ENCODE measurements at regions not wholly inside any gene's neighbourhood (a gene's known extent, or its start where the extent isn't known, plus 50 kb on each side); places are given as distances from the start of the nearest gene placed in this dataset.
"Not testable (repeated sequence)": the region's sequence is repeated elsewhere in the genome, so short reads cannot be mapped to it uniquely, and the experiment has no call there.

DNA sequence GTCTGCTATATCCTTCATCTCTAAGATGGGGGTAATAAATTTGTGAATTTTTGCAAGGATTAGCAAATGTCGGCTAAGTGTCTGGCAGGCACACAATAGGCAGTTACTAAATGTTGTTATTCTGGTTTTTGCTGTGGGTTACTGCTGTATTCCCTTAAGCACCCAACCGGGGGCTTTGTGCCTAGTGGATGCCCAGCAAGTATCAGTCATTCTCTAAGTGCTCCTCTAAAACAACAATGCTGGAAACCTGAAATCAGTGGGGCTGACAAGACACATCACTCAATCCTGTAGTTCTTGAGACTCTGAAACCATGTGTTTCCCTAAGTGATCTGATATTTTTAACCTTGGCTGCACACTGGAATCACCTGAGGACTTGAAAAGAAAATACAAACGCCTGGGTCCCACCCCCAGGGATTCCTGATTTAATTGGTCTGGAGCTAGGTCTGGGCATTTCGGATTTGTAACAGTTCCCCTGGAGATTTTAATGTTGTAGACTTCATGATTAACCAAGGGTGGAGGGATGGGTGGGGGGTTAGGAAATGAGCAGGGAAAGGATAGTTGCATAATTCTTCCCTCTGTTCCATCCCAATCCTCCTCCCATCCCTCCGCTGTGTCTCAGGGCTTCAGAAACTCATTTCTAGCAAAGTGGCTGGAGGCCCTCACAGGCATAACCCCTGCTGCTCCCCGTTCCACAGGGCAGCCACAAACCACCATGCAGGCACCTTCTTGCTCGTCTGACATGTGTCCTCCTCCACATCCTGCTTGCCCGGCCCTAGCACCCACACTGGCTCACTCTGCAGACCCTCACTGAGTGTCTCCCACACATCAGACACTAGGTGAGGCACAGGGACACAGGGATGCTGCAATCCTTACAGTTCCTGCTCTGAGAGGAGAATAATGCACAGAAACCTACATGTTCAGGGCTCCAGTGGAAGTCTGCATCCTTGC lies 61.7 kb upstream of the LYRM9 start:
- no peak for DNase-seq
- Histone ChIP-seq H3K27me3 (peaks cover 0 to 16% of the 10 kb centered on the region in 2 donors), H3K9me3 (no peaks in the 10 kb centered on the region), H3K36me3 (no peaks in the 10 kb centered on the region), H3K4me1 (no peaks in the 10 kb centered on the region), H3K27ac (no peak overlapping the region), H3K4me3 (no peak overlapping the region)
- intact Hi-C loops (cut with DNase I): no loop called here
- TF ChIP-seq CTCF (IDR thresholded peaks at IDR 0.05): no peak
- no peak for ATAC-seq

GRCh38 chr17:27956601-27957445 lies 63.7 kb upstream of the LYRM9 start:
- DNase-seq: peak in 2 of 4 donors; percentile 3
- no peak for ATAC-seq

DNA sequence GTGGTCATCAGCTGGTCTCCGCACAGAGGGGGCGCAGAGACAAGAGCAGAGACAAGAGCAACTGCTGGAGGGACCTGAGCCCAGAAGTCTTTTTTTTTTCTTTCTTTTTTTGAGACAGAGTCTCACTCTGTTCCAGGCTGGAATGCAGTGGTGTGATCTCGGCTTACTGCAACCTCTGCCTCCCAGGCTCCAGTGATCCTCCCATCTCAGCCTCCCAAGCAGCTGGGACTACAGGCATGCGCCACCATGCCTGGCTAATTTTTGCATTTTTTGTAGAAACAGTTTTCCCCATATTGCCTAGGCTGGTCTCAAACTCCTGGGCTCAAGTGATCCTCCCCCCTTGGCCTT lies 64.3 kb upstream of the LYRM9 start:
- H3K36me3 ChIP-seq; intact Hi-C loops (cut with DNase I); H3K9me3 ChIP-seq; H3K4me3 ChIP-seq; H3K27ac ChIP-seq; DNase-seq; H3K4me1 ChIP-seq; ATAC-seq: not testable (repeated sequence)
- H3K27me3 ChIP-seq: peaks cover 0 to 10% of the 10 kb centered on the region in 2 donors

More at GRCh38 chr17:27956601-27957445, 63.7 kb upstream of the LYRM9 start:
- Histone ChIP-seq H3K9me3 (no peaks in the 10 kb centered on the region), H3K4me1 (no peaks in the 10 kb centered on the region), H3K36me3 (no peaks in the 10 kb centered on the region), H3K27me3 (peaks cover 0 to 12% of the 10 kb centered on the region in 2 donors), H3K4me3 (no peak overlapping the region), H3K27ac (no peak overlapping the region)
- intact Hi-C loops (cut with DNase I): no loop called here
- TF ChIP-seq CTCF (IDR thresholded peaks at IDR 0.05): no peak

DNA sequence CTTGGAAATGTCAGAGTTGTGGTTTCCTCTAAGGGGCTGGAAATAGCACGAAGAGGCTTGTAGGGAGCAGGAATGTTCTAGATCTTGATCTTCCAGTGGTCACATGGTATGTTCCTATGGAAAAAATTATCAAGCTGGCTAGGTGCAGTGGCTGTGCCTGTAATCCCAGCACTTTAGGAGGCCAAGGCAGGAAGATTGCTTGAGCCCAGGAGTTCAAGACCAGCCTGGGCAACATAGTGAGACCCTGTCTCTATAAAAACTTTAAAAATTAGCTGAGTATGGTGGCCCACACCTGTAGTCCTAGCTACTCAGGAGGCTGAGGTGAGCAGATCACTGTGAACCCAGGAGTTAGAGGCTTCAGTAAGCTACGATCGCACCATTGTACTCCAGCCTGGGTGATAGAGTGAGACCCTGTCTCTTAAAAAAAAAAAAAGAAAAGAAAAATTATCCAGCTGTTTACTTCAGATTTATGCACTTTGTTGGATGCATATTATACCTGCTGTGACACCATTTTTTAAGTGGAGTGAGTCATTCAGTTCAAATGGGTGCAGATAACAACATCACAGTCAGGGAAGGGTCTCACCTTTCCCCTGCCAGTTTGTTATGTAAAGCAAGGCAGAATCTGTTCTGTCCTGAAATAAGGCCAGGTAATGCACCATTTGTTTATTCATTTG lies 65.7 kb upstream of the LYRM9 start:
- DNase-seq: no peak
- H3K4me1 ChIP-seq: no peaks in the 10 kb centered on the region
- H3K36me3 ChIP-seq: no peaks in the 10 kb centered on the region
- no peak for TF ChIP-seq CTCF (IDR thresholded peaks at IDR 0.05)
- no peaks in the 10 kb centered on the region for H3K9me3 ChIP-seq
- no peak for ATAC-seq
- H3K27ac ChIP-seq: no peak overlapping the region
- peaks cover 0 to 2% of the 10 kb centered on the region in 2 donors for H3K27me3 ChIP-seq
- H3K4me3 ChIP-seq: no peak overlapping the region
- intact Hi-C loops (cut with DNase I): no loop called here

DNA sequence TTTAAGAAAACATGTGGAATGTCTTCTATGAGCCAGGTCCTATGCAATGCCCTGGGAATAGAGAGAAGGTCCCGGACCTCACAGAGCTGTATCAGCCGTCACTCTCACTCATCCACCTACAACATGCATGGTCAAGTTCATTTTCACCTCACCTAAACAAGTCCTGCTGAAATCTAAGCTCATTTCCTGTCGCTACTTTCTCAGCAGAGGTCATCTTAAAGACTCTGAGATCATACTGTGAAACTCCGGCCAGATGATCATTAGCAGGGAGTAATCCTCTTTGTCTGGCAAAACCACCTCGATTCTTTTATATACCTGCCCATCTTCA lies 66.2 kb upstream of the LYRM9 start:
- intact Hi-C loops (cut with DNase I): no loop called here
- TF ChIP-seq CTCF (IDR thresholded peaks at IDR 0.05): no peak
- Histone ChIP-seq H3K27ac (no peak overlapping the region), H3K27me3 (no peaks in the 10 kb centered on the region), H3K9me3 (no peaks in the 10 kb centered on the region), H3K36me3 (no peaks in the 10 kb centered on the region), H3K4me1 (no peaks in the 10 kb centered on the region), H3K4me3 (no peak overlapping the region)
- DNase-seq (no peak), ATAC-seq (no peak)

Measured in left lung (tissue), 4 donors.